ENCODE measurements at regions not wholly inside any gene's neighbourhood (a gene's known extent, or its start where the extent isn't known, plus 50 kb on each side); places are given as distances from the start of the nearest gene placed in this dataset.

DNA sequence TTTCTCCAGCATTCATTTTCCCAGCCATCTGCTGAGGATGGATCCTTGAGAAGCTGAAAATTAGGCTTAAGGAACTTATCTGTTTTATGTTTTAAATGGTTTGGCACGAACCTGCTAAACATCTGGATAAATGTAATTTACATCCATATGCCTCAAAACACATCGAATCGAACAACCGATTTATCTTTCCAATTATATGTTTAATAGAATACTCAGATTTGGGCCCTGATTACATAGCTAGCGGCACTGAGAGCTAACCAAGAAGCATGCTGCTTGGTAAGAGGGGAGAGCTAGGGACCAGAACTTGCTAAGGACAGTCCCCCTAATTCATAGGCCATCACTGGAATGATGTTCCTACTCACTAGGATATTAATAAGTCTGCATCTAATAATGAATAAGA, 144.4 kb downstream of the BUB3 start:
- no peak overlapping the region for H2AFZ ChIP-seq (ENCODE audit: low read depth, low read length)
- no peaks in the 10 kb centered on the region for H4K20me1 ChIP-seq (ENCODE audit: insufficient read depth, low read length)
- TF ChIP-seq EZH2 (IDR thresholded peaks at IDR 0.05; ENCODE audit: borderline replicate concordance, low read depth, low read length, severe bottlenecking) = no peak
- TF ChIP-seq, protein P1, sequence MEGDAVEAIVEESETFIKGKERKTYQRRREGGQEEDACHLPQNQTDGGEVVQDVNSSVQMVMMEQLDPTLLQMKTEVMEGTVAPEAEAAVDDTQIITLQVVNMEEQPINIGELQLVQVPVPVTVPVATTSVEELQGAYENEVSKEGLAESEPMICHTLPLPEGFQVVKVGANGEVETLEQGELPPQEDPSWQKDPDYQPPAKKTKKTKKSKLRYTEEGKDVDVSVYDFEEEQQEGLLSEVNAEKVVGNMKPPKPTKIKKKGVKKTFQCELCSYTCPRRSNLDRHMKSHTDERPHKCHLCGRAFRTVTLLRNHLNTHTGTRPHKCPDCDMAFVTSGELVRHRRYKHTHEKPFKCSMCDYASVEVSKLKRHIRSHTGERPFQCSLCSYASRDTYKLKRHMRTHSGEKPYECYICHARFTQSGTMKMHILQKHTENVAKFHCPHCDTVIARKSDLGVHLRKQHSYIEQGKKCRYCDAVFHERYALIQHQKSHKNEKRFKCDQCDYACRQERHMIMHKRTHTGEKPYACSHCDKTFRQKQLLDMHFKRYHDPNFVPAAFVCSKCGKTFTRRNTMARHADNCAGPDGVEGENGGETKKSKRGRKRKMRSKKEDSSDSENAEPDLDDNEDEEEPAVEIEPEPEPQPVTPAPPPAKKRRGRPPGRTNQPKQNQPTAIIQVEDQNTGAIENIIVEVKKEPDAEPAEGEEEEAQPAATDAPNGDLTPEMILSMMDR (IDR thresholded peaks at IDR 0.05; ENCODE audit: borderline replicate concordance, extremely low read depth, low read length, poor library complexity, severe bottlenecking) = no peak
- H3K27me3 ChIP-seq (ENCODE audit: insufficient read depth, low read length, poor library complexity) = no peaks in the 10 kb centered on the region
- DNase-seq (no peak), ATAC-seq (ENCODE audit: insufficient read depth, low read depth) (no peak)
- H3K4me3 ChIP-seq (ENCODE audit: low read depth in 1 of 2, low read length in 2 of 2) = no peak overlapping the region
- no peak overlapping the region for H3K27ac ChIP-seq (ENCODE audit: low read length)
- no peaks in the 10 kb centered on the region for H3K36me3 ChIP-seq (ENCODE audit: insufficient read depth, low read length)
- H3K4me1 ChIP-seq (ENCODE audit: insufficient read depth, low read length) = no peaks in the 10 kb centered on the region
- H3K4me2 ChIP-seq (ENCODE audit: insufficient read depth, low read length) = no peak overlapping the region
- H3K9me3 ChIP-seq (ENCODE audit: insufficient read depth, low read length, severe bottlenecking) = no peaks in the 10 kb centered on the region
- H3K79me2 ChIP-seq (ENCODE audit: insufficient read depth, low read length) = no peaks in the 10 kb centered on the region
- no peak overlapping the region for H3K9ac ChIP-seq (ENCODE audit: low read depth, low read length)

DNA sequence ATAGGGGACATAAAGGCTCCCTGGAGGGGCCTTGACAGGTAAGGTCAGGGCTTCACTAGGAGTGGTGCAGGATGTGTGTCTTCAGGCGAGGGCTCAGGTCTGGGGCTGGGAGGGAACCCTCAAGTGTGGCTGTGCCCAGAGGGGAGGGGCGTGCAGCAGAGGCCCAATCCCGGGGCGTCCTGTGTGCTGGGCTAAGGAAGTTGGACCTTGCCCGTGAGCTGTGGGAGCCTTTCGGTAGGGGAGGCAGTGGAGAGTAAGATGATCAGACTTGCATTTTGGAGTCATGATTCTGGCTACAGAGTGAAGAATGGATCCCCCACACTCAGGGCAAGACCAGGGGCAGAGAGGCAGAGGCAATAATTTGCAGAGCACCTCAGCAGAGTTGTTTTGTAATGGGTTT, 145.4 kb downstream of the BUB3 start:
- Histone ChIP-seq H2AFZ (ENCODE audit: low read depth, low read length) (no peak overlapping the region), H3K27ac (ENCODE audit: low read length) (no peak overlapping the region), H4K20me1 (ENCODE audit: insufficient read depth, low read length) (no peaks in the 10 kb centered on the region), H3K4me1 (ENCODE audit: insufficient read depth, low read length) (no peaks in the 10 kb centered on the region), H3K9me3 (ENCODE audit: insufficient read depth, low read length, severe bottlenecking) (no peaks in the 10 kb centered on the region), H3K9ac (ENCODE audit: low read depth, low read length) (no peak overlapping the region), H3K4me2 (ENCODE audit: insufficient read depth, low read length) (no peak overlapping the region), H3K4me3 (ENCODE audit: low read depth in 1 of 2, low read length in 2 of 2) (no peak overlapping the region), H3K36me3 (ENCODE audit: insufficient read depth, low read length) (no peaks in the 10 kb centered on the region), H3K79me2 (ENCODE audit: insufficient read depth, low read length) (no peaks in the 10 kb centered on the region), H3K27me3 (ENCODE audit: insufficient read depth, low read length, poor library complexity) (no peaks in the 10 kb centered on the region)
- DNase-seq = no peak
- ATAC-seq (ENCODE audit: insufficient read depth, low read depth) = no peak
- no peak for TF ChIP-seq EZH2 (IDR thresholded peaks at IDR 0.05; ENCODE audit: borderline replicate concordance, low read depth, low read length, severe bottlenecking)
- TF ChIP-seq, protein P1 (IDR thresholded peaks at IDR 0.05; ENCODE audit: borderline replicate concordance, extremely low read depth, low read length, poor library complexity, severe bottlenecking) = no peak

GRCh38 chr10:123301077-123301857, 147.1 kb downstream of the BUB3 start:
- no peaks in the 10 kb centered on the region for H4K20me1 ChIP-seq (ENCODE audit: insufficient read depth, low read length)
- H3K4me1 ChIP-seq (ENCODE audit: insufficient read depth, low read length) = no peaks in the 10 kb centered on the region
- TF ChIP-seq, protein P1 (IDR thresholded peaks at IDR 0.05; ENCODE audit: borderline replicate concordance, extremely low read depth, low read length, poor library complexity, severe bottlenecking) = no peak
- no peak for TF ChIP-seq EZH2 (IDR thresholded peaks at IDR 0.05; ENCODE audit: borderline replicate concordance, low read depth, low read length, severe bottlenecking)
- H3K79me2 ChIP-seq (ENCODE audit: insufficient read depth, low read length) = no peaks in the 10 kb centered on the region
- no peaks in the 10 kb centered on the region for H3K36me3 ChIP-seq (ENCODE audit: insufficient read depth, low read length)
- peaks cover 5% of the 10 kb centered on the region for H3K27me3 ChIP-seq (ENCODE audit: insufficient read depth, low read length, poor library complexity)
- H3K4me3 ChIP-seq (ENCODE audit: low read depth in 1 of 2, low read length in 2 of 2) = no peak overlapping the region
- DNase-seq = no peak
- no peak overlapping the region for H3K9ac ChIP-seq (ENCODE audit: low read depth, low read length)
- H3K27ac ChIP-seq (ENCODE audit: low read length) = no peak overlapping the region
- H3K4me2 ChIP-seq (ENCODE audit: insufficient read depth, low read length) = no peak overlapping the region
- no peaks in the 10 kb centered on the region for H3K9me3 ChIP-seq (ENCODE audit: insufficient read depth, low read length, severe bottlenecking)
- ATAC-seq (ENCODE audit: insufficient read depth, low read depth) = no peak
- no peak overlapping the region for H2AFZ ChIP-seq (ENCODE audit: low read depth, low read length)

Measured in DND-41 (cell line).